ENCODE measurements at regions not wholly inside any gene's neighbourhood (a gene's known extent, or its start where the extent isn't known, plus 50 kb on each side); places are given as distances from the start of the nearest gene placed in this dataset.

DNA sequence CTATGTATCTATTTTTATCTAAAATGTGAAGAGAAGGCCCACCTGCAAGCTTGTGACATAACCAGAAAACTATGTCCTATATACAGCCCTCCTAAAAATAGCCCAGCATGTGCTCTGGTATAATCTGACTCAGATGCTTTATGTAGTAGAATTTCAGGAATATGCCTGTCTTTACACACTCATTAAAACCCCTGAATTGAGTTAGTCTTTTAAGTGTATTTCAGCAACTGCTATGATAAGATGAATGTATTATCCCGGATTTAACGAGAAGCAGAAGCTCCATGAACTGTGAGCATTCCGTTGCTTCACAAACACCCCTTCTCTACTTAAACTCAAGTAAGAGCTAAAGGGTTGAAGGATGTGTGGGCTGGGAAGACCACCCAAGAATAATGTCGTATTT is 89.9 kb upstream of the PRICKLE1 start:
- Histone ChIP-seq H2AFZ (ENCODE audit: low read length) (no peak overlapping the region), H3K18ac (ENCODE audit: insufficient read length, low read depth, low read length) (no peak overlapping the region), H3K4ac (ENCODE audit: low read depth, low read length) (no peak overlapping the region), H2BK12ac (ENCODE audit: insufficient read length, low read depth, low read length) (no peak overlapping the region), H3K27ac (ENCODE audit: insufficient read length, low read depth, low read length) (no peak overlapping the region), H2BK5ac (ENCODE audit: insufficient read length, low read length) (no peak overlapping the region), H3K56ac (ENCODE audit: insufficient read length, low read depth, low read length) (no peak overlapping the region), H4K8ac (replicated peaks; ENCODE audit: insufficient read length, low read depth, low read length) (no peak overlapping the region), H3T11ph (ENCODE audit: low read length) (no peak overlapping the region), H4K91ac (ENCODE audit: insufficient read length, low read depth, low read length) (no peak overlapping the region), H2BK120ac (ENCODE audit: low read depth, low read length, poor library complexity, severe bottlenecking) (no peak overlapping the region), H3K23me2 (ENCODE audit: insufficient read length, low read depth, low read length, poor library complexity, severe bottlenecking) (no peaks in the 10 kb centered on the region), H3K4me1 (ENCODE audit: insufficient read depth, low read length) (0 out of 2 replicates have a peak, but pooled peaks cover 7% of the 10 kb centered on the region), H3K9me3 (ENCODE audit: control insufficient read depth, low read depth, low read length) (no peaks in the 10 kb centered on the region), H2AK5ac (ENCODE audit: insufficient read length, low read length) (no peak overlapping the region), H3K79me2 (ENCODE audit: insufficient read depth, low read length) (no peaks in the 10 kb centered on the region), H2BK15ac (ENCODE audit: low read depth, low read length) (no peak overlapping the region), H3K23ac (ENCODE audit: insufficient read length, low read depth, low read length) (no peak overlapping the region), H3K79me1 (ENCODE audit: insufficient read depth, low read depth, low read length, poor library complexity, severe bottlenecking) (no peaks in the 10 kb centered on the region), H3K14ac (ENCODE audit: insufficient read depth, low read length) (no peak overlapping the region), H4K20me1 (ENCODE audit: control insufficient read depth, insufficient read depth, insufficient read length) (no peaks in the 10 kb centered on the region), H4K5ac (ENCODE audit: insufficient read length, low read depth, low read length) (no peak overlapping the region), H3K27me3 (ENCODE audit: insufficient read depth, low read length) (no peaks in the 10 kb centered on the region), H2BK20ac (ENCODE audit: low read depth, low read length, poor library complexity, severe bottlenecking) (no peak overlapping the region), H3K9ac (ENCODE audit: extremely low read depth, insufficient read length, low read length) (no peak overlapping the region), H3K4me2 (ENCODE audit: insufficient read depth, insufficient read length, low read length) (no peak overlapping the region)
- Mint-ChIP-seq H3K27me3 (ENCODE audit: low read depth) (0 out of 2 replicates have a peak, but pooled peaks cover 1% of the 10 kb centered on the region), H3K4me3 (no peak overlapping the region), H3K4me1 (peaks cover 14 to 17% of the 10 kb centered on the region in 2 experiments), H3K27ac (no peak overlapping the region), H3K36me3 (ENCODE audit: insufficient read depth in 1 of 3, low read depth in 3 of 3) (peaks cover 0 to 1% (median 0%) of the 10 kb centered on the region in 3 experiments; a peak in 1 of 7 replicates), H3K9me3 (no peaks in the 10 kb centered on the region)
- no peak for DNase-seq
- no CpG with 5 or more reads among the region's 4 CpGs for WGBS (ENCODE audit: extremely low coverage, insufficient read length, low lambda C conversion rate)
- TF ChIP-seq, protein P1, sequence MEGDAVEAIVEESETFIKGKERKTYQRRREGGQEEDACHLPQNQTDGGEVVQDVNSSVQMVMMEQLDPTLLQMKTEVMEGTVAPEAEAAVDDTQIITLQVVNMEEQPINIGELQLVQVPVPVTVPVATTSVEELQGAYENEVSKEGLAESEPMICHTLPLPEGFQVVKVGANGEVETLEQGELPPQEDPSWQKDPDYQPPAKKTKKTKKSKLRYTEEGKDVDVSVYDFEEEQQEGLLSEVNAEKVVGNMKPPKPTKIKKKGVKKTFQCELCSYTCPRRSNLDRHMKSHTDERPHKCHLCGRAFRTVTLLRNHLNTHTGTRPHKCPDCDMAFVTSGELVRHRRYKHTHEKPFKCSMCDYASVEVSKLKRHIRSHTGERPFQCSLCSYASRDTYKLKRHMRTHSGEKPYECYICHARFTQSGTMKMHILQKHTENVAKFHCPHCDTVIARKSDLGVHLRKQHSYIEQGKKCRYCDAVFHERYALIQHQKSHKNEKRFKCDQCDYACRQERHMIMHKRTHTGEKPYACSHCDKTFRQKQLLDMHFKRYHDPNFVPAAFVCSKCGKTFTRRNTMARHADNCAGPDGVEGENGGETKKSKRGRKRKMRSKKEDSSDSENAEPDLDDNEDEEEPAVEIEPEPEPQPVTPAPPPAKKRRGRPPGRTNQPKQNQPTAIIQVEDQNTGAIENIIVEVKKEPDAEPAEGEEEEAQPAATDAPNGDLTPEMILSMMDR (conservative IDR thresholded peaks at IDR 0.05), result no peak
